ENCODE measurements at regions not wholly inside any gene's neighbourhood (a gene's known extent, or its start where the extent isn't known, plus 50 kb on each side); places are given as distances from the start of the nearest gene placed in this dataset.

GRCh38 chr15:61545763-61546162, 316.7 kb upstream of the RORA start:
- intact Hi-C loops (cut with DNase I): no loop called here
- no peak for ATAC-seq

GRCh38 chr15:61541516-61541915, 312.4 kb upstream of the RORA start:
- ATAC-seq: no peak
- H3K4me3 ChIP-seq: no peak overlapping the region
- peaks cover 0 to 9% (median 0%) of the 10 kb centered on the region in 9 donors for H3K27me3 ChIP-seq
- no peak for TF ChIP-seq POLR2A (IDR thresholded peaks at IDR 0.05)
- TF ChIP-seq, protein P1, sequence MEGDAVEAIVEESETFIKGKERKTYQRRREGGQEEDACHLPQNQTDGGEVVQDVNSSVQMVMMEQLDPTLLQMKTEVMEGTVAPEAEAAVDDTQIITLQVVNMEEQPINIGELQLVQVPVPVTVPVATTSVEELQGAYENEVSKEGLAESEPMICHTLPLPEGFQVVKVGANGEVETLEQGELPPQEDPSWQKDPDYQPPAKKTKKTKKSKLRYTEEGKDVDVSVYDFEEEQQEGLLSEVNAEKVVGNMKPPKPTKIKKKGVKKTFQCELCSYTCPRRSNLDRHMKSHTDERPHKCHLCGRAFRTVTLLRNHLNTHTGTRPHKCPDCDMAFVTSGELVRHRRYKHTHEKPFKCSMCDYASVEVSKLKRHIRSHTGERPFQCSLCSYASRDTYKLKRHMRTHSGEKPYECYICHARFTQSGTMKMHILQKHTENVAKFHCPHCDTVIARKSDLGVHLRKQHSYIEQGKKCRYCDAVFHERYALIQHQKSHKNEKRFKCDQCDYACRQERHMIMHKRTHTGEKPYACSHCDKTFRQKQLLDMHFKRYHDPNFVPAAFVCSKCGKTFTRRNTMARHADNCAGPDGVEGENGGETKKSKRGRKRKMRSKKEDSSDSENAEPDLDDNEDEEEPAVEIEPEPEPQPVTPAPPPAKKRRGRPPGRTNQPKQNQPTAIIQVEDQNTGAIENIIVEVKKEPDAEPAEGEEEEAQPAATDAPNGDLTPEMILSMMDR (IDR thresholded peaks at IDR 0.05): no peak
- intact Hi-C loops (cut with DNase I): no loop called here
- 71 to 92% (median 81%) methylated on average over 1 of the region's 1 CpG for WGBS, 4 donors
- no peak for DNase-seq
- H3K4me1 ChIP-seq: no peaks in the 10 kb centered on the region
- H3K36me3 ChIP-seq: no peaks in the 10 kb centered on the region
- no peak overlapping the region for H3K27ac ChIP-seq
- no peaks in the 10 kb centered on the region for H3K9me3 ChIP-seq

More at GRCh38 chr15:61545763-61546162, 316.7 kb upstream of the RORA start:
- no peaks in the 10 kb centered on the region for H3K4me1 ChIP-seq
- DNase-seq: no peak
- no peak overlapping the region for H3K27ac ChIP-seq
- H3K9me3 ChIP-seq: no peaks in the 10 kb centered on the region
- no peak overlapping the region for H3K4me3 ChIP-seq
- 49 to 63% (median 58%) methylated on average over 5 of the region's 5 CpGs for WGBS, 4 donors
- TF ChIP-seq, protein P1 (IDR thresholded peaks at IDR 0.05): no peak
- TF ChIP-seq POLR2A (IDR thresholded peaks at IDR 0.05): no peak
- H3K36me3 ChIP-seq: no peaks in the 10 kb centered on the region
- H3K27me3 ChIP-seq: peaks cover 0 to 6% (median 0%) of the 10 kb centered on the region in 9 donors

DNA sequence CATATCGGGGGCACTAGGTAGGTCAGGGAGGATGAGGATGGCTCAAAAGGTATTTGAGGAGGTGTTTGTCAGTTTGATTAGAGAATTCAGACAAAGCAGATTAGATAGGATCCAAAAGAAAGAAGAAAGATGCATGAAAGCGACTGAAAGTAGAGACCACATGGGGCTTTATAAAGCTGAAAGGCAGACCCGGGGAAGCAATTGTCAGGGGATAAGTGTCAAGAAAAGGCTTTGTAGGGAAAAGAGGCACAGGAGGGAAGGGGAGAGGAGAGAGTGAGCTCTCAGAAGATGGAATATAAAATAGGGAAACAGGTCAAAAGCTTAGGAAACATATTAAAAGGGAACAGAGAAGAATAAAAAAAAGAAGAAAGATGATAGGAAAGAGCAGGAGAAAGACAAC, 308.2 kb upstream of the RORA start:
- H3K27ac ChIP-seq: no peak overlapping the region
- H3K4me3 ChIP-seq: no peak overlapping the region
- WGBS, 4 donors: 49 to 57% (median 53%) methylated on average over 2 to 3 of the region's 3 CpGs
- DNase-seq (no peak), ATAC-seq (no peak)
- TF ChIP-seq, protein P1 (IDR thresholded peaks at IDR 0.05): no peak
- TF ChIP-seq POLR2A (IDR thresholded peaks at IDR 0.05): no peak
- H3K9me3 ChIP-seq: no peaks in the 10 kb centered on the region
- H3K27me3 ChIP-seq: peaks cover 0 to 14% (median 0%) of the 10 kb centered on the region in 9 donors
- no peaks in the 10 kb centered on the region for H3K36me3 ChIP-seq
- H3K4me1 ChIP-seq: no peaks in the 10 kb centered on the region
- intact Hi-C loops (cut with DNase I): no loop called here

GRCh38 chr15:61534986-61535385, 305.9 kb upstream of the RORA start:
- no peak overlapping the region for H3K27ac ChIP-seq
- 53 to 70% (median 60%) methylated on average over 3 of the region's 3 CpGs for WGBS, 4 donors
- no peak for TF ChIP-seq POLR2A (IDR thresholded peaks at IDR 0.05)
- TF ChIP-seq, protein P1 (IDR thresholded peaks at IDR 0.05): no peak
- no peaks in the 10 kb centered on the region for H3K9me3 ChIP-seq
- intact Hi-C loops (cut with DNase I): no loop called here
- peaks cover 0 to 14% (median 0%) of the 10 kb centered on the region in 9 donors for H3K27me3 ChIP-seq
- DNase-seq (no peak), ATAC-seq (no peak)
- H3K36me3 ChIP-seq: no peaks in the 10 kb centered on the region
- H3K4me1 ChIP-seq: no peaks in the 10 kb centered on the region
- no peak overlapping the region for H3K4me3 ChIP-seq
